Right hindlimb (tissue), 1 donor: ENCODE measurements at regions not wholly inside any gene's neighbourhood (a gene's known extent, or its start where the extent isn't known, plus 50 kb on each side); places are given as distances from the start of the nearest gene placed in this dataset.
A peak's percentile ranks its signal among the peaks of the same experiment; 100 is the strongest.

Experiments
- DNase-seq: peaks from one replicate; pipeline ENCODE4 v3.0.0-alpha.2; 2018

- no peak for DNase-seq
Measured at GRCh38 chr6:140076105-140076504, 701.7 kb upstream of the CITED2 start.

GRCh38 chr6:140073456-140073855, 699.0 kb upstream of the CITED2 start:
- no peak for DNase-seq

- DNase-seq, result no peak
Measured at GRCh38 chr6:140071601-140072062, 697.2 kb upstream of the CITED2 start.

- no peak for DNase-seq
Measured at GRCh38 chr6:140070846-140071473, 696.5 kb upstream of the CITED2 start.

GRCh38 chr6:140069576-140069975, 695.1 kb upstream of the CITED2 start:
- DNase-seq, result no peak

- DNase-seq, result no peak
Measured at GRCh38 chr6:140068801-140069200, 694.4 kb upstream of the CITED2 start.

- DNase-seq, result no peak
Measured at GRCh38 chr6:140064366-140064765, 689.9 kb upstream of the CITED2 start.

- DNase-seq, result no peak
Measured at GRCh38 chr6:140063021-140063399, 688.6 kb upstream of the CITED2 start.

- DNase-seq, result peak; percentile 40
Measured at GRCh38 chr6:140062043-140063020, 687.9 kb upstream of the CITED2 start.

- DNase-seq, result no peak
Measured at GRCh38 chr6:140061110-140062042, 686.9 kb upstream of the CITED2 start.

- DNase-seq, result no peak
Measured at GRCh38 chr6:140059947-140060346, 685.5 kb upstream of the CITED2 start.

GRCh38 chr6:140058863-140059262, 684.4 kb upstream of the CITED2 start:
- no peak for DNase-seq

GRCh38 chr6:140052736-140053729, 678.6 kb upstream of the CITED2 start:
- DNase-seq, result no peak

GRCh38 chr6:140051521-140052512, 677.4 kb upstream of the CITED2 start:
- DNase-seq, result no peak

- DNase-seq, result no peak
Measured at GRCh38 chr6:140050101-140050995, 675.9 kb upstream of the CITED2 start.

GRCh38 chr6:140049251-140049650, 674.8 kb upstream of the CITED2 start:
- DNase-seq, result no peak

- DNase-seq, result no peak
Measured at GRCh38 chr6:140048202-140048790, 673.8 kb upstream of the CITED2 start.

- DNase-seq, result no peak
Measured at GRCh38 chr6:140047321-140047720, 672.9 kb upstream of the CITED2 start.
